ENCODE measurements at regions not wholly inside any gene's neighbourhood (a gene's known extent, or its start where the extent isn't known, plus 50 kb on each side); places are given as distances from the start of the nearest gene placed in this dataset.

DNA sequence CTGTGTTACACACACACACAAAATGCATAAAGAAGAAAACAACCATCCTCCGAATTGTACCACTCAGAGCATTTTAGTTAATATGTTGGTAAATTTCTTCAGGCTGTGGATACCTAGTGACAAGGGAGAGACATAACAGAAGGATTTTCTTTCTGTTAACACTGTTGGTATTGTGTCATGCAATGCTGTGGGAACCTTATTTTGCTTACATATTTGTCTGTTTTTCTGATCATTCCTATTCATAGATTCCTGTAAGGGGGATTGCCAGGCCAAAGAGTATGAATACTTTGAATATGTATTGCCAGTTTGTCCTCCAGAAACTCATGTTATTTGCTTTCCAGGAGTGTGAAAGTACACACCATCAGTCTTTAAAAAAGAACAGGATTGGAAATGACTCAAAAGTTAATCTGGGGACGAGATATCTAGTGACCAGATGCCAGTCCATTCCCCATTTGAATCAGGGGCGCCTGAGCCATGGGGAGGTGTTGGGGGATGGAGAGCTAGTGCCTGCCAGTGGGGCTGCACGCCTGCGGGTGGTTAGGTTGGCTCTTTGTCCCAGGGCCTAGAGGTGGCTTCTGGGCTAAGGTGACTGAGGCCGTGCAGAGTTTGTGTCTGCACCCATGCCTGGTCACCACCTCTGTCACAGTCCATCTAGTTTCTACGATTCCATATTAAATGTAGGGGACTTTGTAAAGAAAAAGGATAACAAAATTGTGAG is 142.0 kb downstream of the PTPN20 start:
- DNase-seq (ENCODE audit: low spot score): no peak

GRCh38 chr10:47054974-47055373 is 143.7 kb downstream of the PTPN20 start:
- DNase-seq (ENCODE audit: low spot score): no peak

- DNase-seq (ENCODE audit: low spot score): no peak
Observed at GRCh38 chr10:47055386-47056246, 144.4 kb downstream of the PTPN20 start.

DNA sequence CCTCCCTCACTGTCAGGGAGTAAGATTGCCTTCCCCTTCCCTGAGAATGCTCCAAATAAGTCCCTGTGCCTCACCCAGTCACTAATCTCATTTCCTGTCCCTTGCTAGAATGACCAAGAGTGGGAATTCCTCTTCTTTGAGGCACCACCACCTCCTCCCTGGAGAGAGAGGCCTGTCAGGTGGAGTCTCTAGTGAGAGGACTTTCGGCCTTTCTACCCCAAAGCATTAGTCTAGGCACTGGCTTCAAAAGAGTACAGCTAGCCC is 145.0 kb downstream of the PTPN20 start:
- no peak for DNase-seq (ENCODE audit: low spot score)

DNA sequence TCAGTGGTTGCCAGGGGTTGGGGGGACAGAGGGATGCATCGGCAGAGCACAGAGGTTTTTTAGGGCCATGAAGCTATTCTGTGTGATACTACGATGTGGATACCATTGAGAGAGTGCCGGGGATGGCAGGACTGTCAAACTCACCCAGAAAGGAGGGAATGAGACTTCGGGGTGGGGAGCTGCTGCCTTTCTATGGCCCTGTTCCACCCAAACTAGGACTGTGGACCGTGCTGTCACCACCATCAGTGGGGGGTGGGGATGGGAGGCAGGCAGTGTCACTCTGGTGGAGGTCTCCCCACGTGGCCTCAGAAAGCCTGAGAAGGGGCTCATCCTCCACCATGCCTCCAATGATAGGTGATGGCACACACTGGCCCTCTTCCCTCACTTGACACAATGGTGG is 146.2 kb downstream of the PTPN20 start:
- no peak for DNase-seq (ENCODE audit: low spot score)

DNA sequence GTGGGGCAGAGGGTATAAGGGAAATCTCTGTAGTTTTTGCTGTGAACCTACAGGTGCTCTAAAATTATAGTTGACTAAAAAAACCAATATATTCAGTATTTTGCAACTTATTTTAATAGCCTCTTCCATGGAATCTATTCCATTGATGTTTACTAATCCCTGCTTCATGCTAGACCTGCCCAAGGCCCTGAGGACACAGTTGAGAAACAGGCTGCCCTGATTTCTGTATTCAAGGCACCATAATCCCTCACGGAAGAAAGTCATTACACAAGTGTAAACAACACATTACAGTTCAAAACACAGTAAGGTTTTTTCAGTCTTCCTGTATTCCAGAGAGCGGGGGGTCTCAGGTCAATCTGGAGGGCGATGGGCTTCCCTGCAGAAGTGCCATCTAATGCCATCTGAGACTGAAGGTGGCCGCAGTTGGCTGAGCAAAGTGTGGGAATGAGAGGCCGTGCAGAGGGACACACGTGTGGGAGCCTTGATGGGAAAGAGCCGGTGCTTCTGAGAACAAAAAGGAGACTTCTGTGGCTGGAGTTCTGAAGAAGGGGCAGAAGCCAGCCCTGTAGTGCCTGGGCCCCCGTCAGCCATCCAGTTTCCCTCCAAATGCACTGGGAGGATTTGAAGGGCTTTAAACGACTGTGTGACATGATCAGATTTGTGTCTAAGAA is 146.9 kb downstream of the PTPN20 start:
- no peak for DNase-seq (ENCODE audit: low spot score)

DNA sequence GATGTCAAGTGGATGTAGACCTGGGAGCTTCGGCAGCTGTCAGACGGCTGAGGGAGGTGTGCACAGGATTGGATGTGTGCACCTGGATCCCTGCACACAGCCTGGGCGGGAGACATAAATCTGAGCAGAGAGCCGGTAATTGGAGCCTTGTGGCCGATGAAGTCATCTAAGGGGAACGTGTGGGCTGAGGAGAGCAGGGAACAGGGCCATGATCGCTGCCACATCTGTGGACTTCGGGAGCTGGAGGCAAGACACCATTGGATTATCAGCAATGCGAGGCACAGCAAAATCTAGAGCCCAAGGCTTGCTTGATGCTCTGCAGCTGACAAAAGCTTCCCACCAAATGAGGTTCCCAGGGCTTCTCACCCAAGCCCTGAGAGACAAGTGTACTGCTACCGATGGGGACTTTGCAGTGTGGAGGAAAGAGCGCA is 147.7 kb downstream of the PTPN20 start:
- DNase-seq (ENCODE audit: low spot score): peak; percentile 86

- no peak for DNase-seq (ENCODE audit: low spot score)
Observed at GRCh38 chr10:47059606-47060311, 148.5 kb downstream of the PTPN20 start.

DNA sequence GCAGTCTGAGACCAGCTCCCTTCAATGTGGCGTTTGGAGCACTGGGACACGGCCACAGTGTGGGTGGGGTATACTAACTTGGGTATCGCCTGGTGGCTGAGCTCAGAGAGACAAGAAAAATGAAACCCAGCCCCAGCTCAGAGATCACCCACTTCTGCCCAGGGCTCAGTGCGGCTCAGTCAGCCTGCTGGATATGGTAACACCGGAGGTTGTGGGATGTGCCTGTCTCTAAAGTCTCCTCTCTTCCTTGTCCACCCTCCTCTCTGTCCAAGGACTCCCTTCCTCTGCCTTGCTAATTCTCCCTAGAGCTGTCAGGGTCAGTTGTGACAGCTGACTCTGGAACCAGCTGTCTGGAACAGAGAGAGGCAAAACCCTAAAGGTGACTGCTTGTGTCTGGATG is 149.1 kb downstream of the PTPN20 start:
- DNase-seq (ENCODE audit: low spot score): no peak

DNA sequence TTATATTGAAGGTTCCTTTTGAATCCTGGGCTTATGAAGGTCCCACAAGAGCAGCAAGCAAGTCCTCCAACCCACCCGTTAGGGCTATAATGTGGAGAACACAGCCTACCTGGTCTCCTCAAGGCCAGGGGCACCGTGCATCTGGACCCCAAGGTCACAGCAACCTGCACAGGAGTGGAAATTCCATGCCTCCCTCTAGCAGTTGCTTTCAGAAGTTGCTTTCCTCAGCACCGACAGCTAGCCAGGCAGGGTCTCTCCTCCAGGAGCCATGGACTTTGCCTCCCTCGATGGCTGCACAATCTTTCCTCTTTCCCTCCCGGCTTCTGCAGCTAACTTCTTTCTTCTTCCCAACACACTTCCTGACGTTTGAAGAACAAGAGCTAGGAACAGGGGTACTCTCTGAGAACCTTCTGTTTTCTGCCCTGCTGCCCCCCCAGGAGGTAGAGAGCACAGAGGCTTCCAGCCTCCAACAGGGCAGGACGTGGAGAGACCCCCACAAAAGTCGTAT is 149.8 kb downstream of the PTPN20 start:
- DNase-seq (ENCODE audit: low spot score): no peak

DNA sequence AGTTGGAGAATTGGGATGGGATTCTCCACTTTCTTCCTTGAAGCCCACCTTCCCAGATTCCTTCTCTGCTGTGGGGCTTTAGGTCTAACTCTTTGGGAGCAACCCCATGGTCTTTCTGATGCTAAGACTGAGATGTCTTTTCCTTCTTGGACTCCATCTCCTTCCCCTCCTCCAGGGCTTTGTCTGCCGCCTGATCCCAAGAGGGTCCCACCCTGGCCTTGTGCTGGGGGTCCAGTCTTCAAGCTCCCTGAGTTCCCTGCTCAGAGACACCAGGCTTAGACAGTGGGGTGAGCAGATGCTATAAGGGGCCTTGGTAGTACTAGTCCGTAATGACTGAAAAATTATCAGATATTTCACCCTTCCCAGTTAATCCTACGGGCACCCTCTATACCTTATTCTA is 150.5 kb downstream of the PTPN20 start:
- no peak for DNase-seq (ENCODE audit: low spot score)

- DNase-seq (ENCODE audit: low spot score): peak; percentile 46
Observed at GRCh38 chr10:47062441-47063200, 151.4 kb downstream of the PTPN20 start.

- no peak for DNase-seq (ENCODE audit: low spot score)
Observed at GRCh38 chr10:47063858-47064257, 152.6 kb downstream of the PTPN20 start.

DNA sequence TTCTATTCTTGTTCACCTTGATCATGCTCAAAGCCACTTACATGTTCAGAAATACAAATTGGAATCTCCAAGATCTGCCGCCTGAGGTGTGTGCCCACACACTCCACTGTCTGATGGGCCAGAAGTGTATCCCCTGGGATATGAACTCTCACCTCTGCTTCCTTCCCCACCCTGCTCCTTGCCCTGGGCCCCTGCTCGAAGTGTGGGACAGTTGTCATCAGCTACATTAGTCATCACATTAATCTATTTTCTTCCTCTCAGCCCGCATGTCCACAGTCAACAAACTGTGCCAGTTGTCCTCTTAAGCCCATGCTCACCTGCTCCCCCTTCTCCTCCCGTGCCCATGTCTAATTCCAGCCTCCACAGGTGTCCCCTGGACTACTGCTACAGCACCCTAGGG is 154.7 kb downstream of the PTPN20 start:
- DNase-seq (ENCODE audit: low spot score): no peak

GRCh38 chr10:47067949-47068940 is 157.0 kb downstream of the PTPN20 start:
- no peak for DNase-seq (ENCODE audit: low spot score)

DNA sequence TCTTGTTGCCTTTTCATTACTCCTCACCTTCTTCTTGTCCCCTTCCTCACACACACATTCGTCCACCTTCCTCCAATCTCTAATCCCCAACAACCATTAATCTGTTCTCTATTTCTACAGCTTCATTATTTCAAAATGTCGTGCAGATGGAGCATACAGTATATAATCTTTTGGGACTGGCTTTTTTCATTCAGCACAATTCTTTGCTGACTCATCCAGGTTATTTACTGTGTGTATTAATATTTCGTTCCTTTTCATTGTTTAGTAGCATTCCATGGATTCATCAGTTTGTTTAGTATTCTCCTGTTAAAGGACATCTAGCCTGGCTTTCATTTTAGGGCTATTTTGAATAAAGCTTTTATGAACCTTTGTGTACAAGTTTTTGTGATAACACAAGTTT is 159.3 kb downstream of the PTPN20 start:
- no peak for DNase-seq (ENCODE audit: low spot score)

GRCh38 chr10:47071891-47072290 is 160.7 kb downstream of the PTPN20 start:
- DNase-seq (ENCODE audit: low spot score): no peak

- no peak for DNase-seq (ENCODE audit: low spot score)
Observed at GRCh38 chr10:47073967-47074366, 162.7 kb downstream of the PTPN20 start.

DNA sequence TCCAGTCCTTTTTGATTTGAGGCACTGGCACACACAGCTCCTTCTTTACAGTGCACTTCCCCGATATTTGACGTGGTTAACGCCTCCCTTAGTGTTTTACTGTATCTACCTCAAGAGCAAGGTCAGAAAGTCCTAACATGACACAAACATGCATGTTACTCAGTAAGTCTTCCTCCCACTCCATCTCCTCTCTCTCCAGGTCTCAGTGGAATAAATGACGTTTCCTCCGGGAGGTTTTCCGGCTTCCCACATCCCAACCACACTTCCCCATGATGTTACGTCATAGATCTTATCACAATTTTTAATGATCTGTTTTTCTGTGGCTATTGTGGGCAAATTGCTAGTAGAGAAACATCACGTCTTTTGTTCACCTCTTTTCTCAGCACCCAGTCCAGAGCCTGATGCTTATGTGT is 165.7 kb downstream of the PTPN20 start:
- peak; percentile 34 for DNase-seq (ENCODE audit: low spot score)

GRCh38 chr10:47077386-47077785 is 166.2 kb downstream of the PTPN20 start:
- DNase-seq (ENCODE audit: low spot score): no peak

All from AG20443 (cell line).